ENCODE measurements at regions not wholly inside any gene's neighbourhood (a gene's known extent, or its start where the extent isn't known, plus 50 kb on each side); places are given as distances from the start of the nearest gene placed in this dataset.

DNA sequence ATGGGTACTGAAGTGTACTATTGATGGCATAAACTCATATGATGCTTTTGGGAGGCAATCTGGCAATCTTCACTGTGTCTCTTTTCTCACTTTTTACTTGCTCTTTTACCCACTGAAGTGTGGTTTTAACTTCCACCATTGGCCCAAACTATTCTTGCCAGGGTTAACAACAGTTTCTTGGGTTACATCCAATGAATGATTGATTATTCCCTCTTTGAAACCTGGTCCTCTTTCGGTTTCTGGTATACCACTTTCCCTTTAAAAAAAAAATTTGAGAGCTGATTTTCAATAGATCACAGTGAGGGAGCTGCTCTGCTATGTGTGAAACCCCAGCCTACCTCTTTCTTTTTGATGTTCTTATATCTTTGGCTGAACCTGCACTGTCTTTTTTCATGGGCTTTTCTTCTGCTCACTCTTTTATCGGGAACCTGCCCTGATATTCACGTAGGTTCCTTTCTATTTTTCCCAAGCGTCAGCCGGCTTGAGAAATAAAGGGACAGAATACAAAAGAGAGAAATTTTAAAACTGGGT lies 56.1 kb upstream of the OR4E1 start:
- CTCF ChIA-PET: no interaction called here
- Histone ChIP-seq H3K4me1 (ENCODE audit: control insufficient read depth, insufficient read depth, low read length) (no peaks in the 10 kb centered on the region), H3K79me1 (ENCODE audit: low read depth in 1 of 2, low read length in 2 of 2) (no peaks in the 10 kb centered on the region), H3K27me3 (ENCODE audit: control insufficient read depth, insufficient read depth, low read length) (no peaks in the 10 kb centered on the region), H2AFZ (replicated peaks; ENCODE audit: low read length, poor library complexity) (no peak overlapping the region), H3K56ac (ENCODE audit: extremely low read depth, insufficient read depth, low read length) (no peak overlapping the region), H3K18ac (ENCODE audit: low read depth, low read length) (no peak overlapping the region), H3K14ac (replicated peaks; ENCODE audit: low read depth, low read length) (no peak overlapping the region), H3K9ac (ENCODE audit: low read depth, low read length) (no peak overlapping the region), H4K8ac (ENCODE audit: low read depth in 2 of 2, low read length in 2 of 2) (no peak overlapping the region), H3K4me2 (ENCODE audit: low read depth, low read length) (no peak overlapping the region), H3K9me1 (ENCODE audit: insufficient read depth, low read length) (no peaks in the 10 kb centered on the region), H2BK15ac (ENCODE audit: low read depth, low read length) (no peak overlapping the region), H2BK120ac (ENCODE audit: low read depth, low read length) (no peak overlapping the region), H2BK20ac (ENCODE audit: low read depth, low read length) (no peak overlapping the region), H4K20me1 (ENCODE audit: insufficient read depth, low read length) (no peaks in the 10 kb centered on the region), H2AK5ac (ENCODE audit: low read depth, low read length) (no peak overlapping the region), H2BK5ac (ENCODE audit: low read depth, low read length, poor library complexity, severe bottlenecking) (no peak overlapping the region), H4K91ac (ENCODE audit: insufficient read depth, low read depth, low read length) (no peak overlapping the region), H3K4me3 (ENCODE audit: insufficient read depth, low read depth, low read length) (no peak overlapping the region), H3K27ac (ENCODE audit: insufficient read depth, low read length) (no peak overlapping the region), H3K9me3 (ENCODE audit: control insufficient read depth, insufficient read depth, low read length) (no peaks in the 10 kb centered on the region), H2AK9ac (replicated peaks; ENCODE audit: low read depth, low read length, poor library complexity) (no peak overlapping the region), H3K4ac (ENCODE audit: low read depth, low read length) (no peak overlapping the region), H4K5ac (ENCODE audit: low read depth, low read length) (no peak overlapping the region), H3K23ac (ENCODE audit: low read depth, low read length) (no peak overlapping the region), H3K36me3 (ENCODE audit: control insufficient read depth, insufficient read depth, low read length) (no peaks in the 10 kb centered on the region)
- ATAC-seq (ENCODE audit: low read depth) (no peak), DNase-seq (no peak)
- intact Hi-C loops (cut with micrococcal nuclease) (no loop called here), in situ Hi-C loops (cut with MboI; ENCODE audit: low sequenced_read_pairs) (no loop called here), dilution Hi-C loops (cut with HindIII; ENCODE audit: low sequenced_read_pairs, unreplicated experiment) (no loop called here)
- TF ChIP-seq MXI1 (IDR thresholded peaks at IDR 0.05; ENCODE audit: borderline replicate concordance, low read depth, low read length): no peak
- TF ChIP-seq POLR2A (IDR thresholded peaks at IDR 0.05; ENCODE audit: low read depth, low read length): no peak
- TF ChIP-seq NFE2L2 (IDR thresholded peaks at IDR 0.05; ENCODE audit: low read depth, low read length): no peak
- TF ChIP-seq MAFK (IDR thresholded peaks at IDR 0.05; ENCODE audit: low read depth, low read length): no peak
- TF ChIP-seq, protein P1, sequence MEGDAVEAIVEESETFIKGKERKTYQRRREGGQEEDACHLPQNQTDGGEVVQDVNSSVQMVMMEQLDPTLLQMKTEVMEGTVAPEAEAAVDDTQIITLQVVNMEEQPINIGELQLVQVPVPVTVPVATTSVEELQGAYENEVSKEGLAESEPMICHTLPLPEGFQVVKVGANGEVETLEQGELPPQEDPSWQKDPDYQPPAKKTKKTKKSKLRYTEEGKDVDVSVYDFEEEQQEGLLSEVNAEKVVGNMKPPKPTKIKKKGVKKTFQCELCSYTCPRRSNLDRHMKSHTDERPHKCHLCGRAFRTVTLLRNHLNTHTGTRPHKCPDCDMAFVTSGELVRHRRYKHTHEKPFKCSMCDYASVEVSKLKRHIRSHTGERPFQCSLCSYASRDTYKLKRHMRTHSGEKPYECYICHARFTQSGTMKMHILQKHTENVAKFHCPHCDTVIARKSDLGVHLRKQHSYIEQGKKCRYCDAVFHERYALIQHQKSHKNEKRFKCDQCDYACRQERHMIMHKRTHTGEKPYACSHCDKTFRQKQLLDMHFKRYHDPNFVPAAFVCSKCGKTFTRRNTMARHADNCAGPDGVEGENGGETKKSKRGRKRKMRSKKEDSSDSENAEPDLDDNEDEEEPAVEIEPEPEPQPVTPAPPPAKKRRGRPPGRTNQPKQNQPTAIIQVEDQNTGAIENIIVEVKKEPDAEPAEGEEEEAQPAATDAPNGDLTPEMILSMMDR (conservative IDR thresholded peaks at IDR 0.05; ENCODE audit: low read depth, low read length): no peak
- no peak for TF ChIP-seq CEBPB (IDR thresholded peaks at IDR 0.05; ENCODE audit: low read depth, low read length)
- TF ChIP-seq MAZ (IDR thresholded peaks at IDR 0.05; ENCODE audit: borderline replicate concordance, low read depth, low read length): no peak
- TF ChIP-seq, protein P2, sequence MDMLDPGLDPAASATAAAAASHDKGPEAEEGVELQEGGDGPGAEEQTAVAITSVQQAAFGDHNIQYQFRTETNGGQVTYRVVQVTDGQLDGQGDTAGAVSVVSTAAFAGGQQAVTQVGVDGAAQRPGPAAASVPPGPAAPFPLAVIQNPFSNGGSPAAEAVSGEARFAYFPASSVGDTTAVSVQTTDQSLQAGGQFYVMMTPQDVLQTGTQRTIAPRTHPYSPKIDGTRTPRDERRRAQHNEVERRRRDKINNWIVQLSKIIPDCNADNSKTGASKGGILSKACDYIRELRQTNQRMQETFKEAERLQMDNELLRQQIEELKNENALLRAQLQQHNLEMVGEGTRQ (IDR thresholded peaks at IDR 0.05; ENCODE audit: low read depth, low read length): no peak
- TF ChIP-seq, protein P3, sequence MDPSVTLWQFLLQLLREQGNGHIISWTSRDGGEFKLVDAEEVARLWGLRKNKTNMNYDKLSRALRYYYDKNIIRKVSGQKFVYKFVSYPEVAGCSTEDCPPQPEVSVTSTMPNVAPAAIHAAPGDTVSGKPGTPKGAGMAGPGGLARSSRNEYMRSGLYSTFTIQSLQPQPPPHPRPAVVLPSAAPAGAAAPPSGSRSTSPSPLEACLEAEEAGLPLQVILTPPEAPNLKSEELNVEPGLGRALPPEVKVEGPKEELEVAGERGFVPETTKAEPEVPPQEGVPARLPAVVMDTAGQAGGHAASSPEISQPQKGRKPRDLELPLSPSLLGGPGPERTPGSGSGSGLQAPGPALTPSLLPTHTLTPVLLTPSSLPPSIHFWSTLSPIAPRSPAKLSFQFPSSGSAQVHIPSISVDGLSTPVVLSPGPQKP (IDR thresholded peaks at IDR 0.05; ENCODE audit: borderline replicate concordance, low read depth, low read length): no peak
- no peak for TF ChIP-seq RAD21 (IDR thresholded peaks at IDR 0.05; ENCODE audit: low read length)
- TF ChIP-seq CHD1 (IDR thresholded peaks at IDR 0.05; ENCODE audit: low read depth, low read length): no peak
- no peak for TF ChIP-seq FOS (IDR thresholded peaks at IDR 0.05; ENCODE audit: low read depth, low read length)
- TF ChIP-seq SMC3 (IDR thresholded peaks at IDR 0.05; ENCODE audit: low read depth, low read length): no peak
- TF ChIP-seq RCOR1 (IDR thresholded peaks at IDR 0.05; ENCODE audit: insufficient replicate concordance, low read length): no peak
- no peak for TF ChIP-seq RFX5 (IDR thresholded peaks at IDR 0.05; ENCODE audit: low read depth, low read length)
- TF ChIP-seq BHLHE40 (IDR thresholded peaks at IDR 0.05; ENCODE audit: low read depth, low read length): no peak
- no TSS peak for BruUV-seq (replicated peaks)
- WGBS, 2 experiments (ENCODE audit: extremely low coverage in 2 of 2, insufficient read length in 1 of 2): no CpG with 5 or more reads among the region's 5 CpGs
- POLR2A ChIA-PET (ENCODE audit: unreplicated experiment): no interaction called here

Data from IMR-90 (cell line).